SK-N-SH (cell line): ENCODE measurements at regions not wholly inside any gene's neighbourhood (a gene's known extent, or its start where the extent isn't known, plus 50 kb on each side); places are given as distances from the start of the nearest gene placed in this dataset.

Experiments used
- CTCF ChIP-seq: fragments of 200-600 bp; sonication (generic); IDR thresholded peaks from 2 replicates; pipeline ENCODE4 v1.6.1; 2017; ENCODE audit warnings: antibody characterized with exemption, mild to moderate bottlenecking, moderate library complexity
- ELF1 ChIP-seq: IDR thresholded peaks from 2 replicates; pipeline ENCODE4 v1.4.0; 2012
- EZH2phosphoT487 ChIP-seq: fragments of 200-600 bp; sonication (generic); IDR thresholded peaks from 2 replicates; pipeline ENCODE4 v1.6.1; 2017; ENCODE audit warnings: low read depth, mixed run types, mild to moderate bottlenecking, antibody characterized with exemption, moderate library complexity, borderline replicate concordance
- GABPA ChIP-seq: IDR thresholded peaks from 2 replicates; pipeline ENCODE4 v1.4.0; 2012; ENCODE audit warnings: low read depth, mild to moderate bottlenecking
- JUND ChIP-seq: IDR thresholded peaks from 2 replicates; pipeline ENCODE4 v1.4.0; 2012
- MAX ChIP-seq: IDR thresholded peaks from 2 replicates; pipeline ENCODE4 v1.4.0; 2012; ENCODE audit warnings: low read depth
- MEF2A ChIP-seq: IDR thresholded peaks from 2 replicates; pipeline ENCODE4 v1.4.0; 2012; ENCODE audit warnings: low read depth, borderline replicate concordance
- NRF1 ChIP-seq: IDR thresholded peaks from 2 replicates; pipeline ENCODE4 v1.6.1; 2012; ENCODE audit warnings: low read depth, mild to moderate bottlenecking, low read length
- PBX3 ChIP-seq: IDR thresholded peaks from 2 replicates; pipeline ENCODE4; 2012
- POLR2AphosphoS5 ChIP-seq: IDR thresholded peaks from 2 replicates; pipeline ENCODE4 v1.6.1; 2012; ENCODE audit warnings: low read depth, low read length
- SIN3A ChIP-seq: IDR thresholded peaks from 2 replicates; pipeline ENCODE4 v1.6.1; 2012; ENCODE audit warnings: low read depth, mild to moderate bottlenecking, low read length, moderate library complexity, borderline replicate concordance
- SMC3 ChIP-seq: IDR thresholded peaks from 2 replicates; pipeline ENCODE4 v1.6.1; 2012; ENCODE audit warnings: low read depth, low read length, improper control_type of control experiment
- USF1 ChIP-seq: IDR thresholded peaks from 2 replicates; pipeline ENCODE4 v1.4.0; 2012; ENCODE audit warnings: low read depth, borderline replicate concordance
- ZBTB33 ChIP-seq: IDR thresholded peaks from 2 replicates; pipeline ENCODE4 v1.4.0; 2012; ENCODE audit warnings: low read depth, borderline replicate concordance

GRCh38 chr15:92273286-92273685, 120.4 kb upstream of the ST8SIA2 start:
- TF ChIP-seq NRF1 = no peak
- no peak for TF ChIP-seq CTCF
- TF ChIP-seq JUND = no peak
- TF ChIP-seq SMC3 = no peak
- TF ChIP-seq GABPA = no peak
- no peak for TF ChIP-seq USF1
- no peak for TF ChIP-seq EZH2phosphoT487
- no peak for TF ChIP-seq POLR2AphosphoS5
- TF ChIP-seq ELF1 = no peak
- no peak for TF ChIP-seq SIN3A
- TF ChIP-seq ZBTB33 = no peak
- no peak for TF ChIP-seq MEF2A
- no peak for TF ChIP-seq PBX3
- TF ChIP-seq MAX = no peak
